Stomach (tissue), 8 donors: ENCODE measurements at regions not wholly inside any gene's neighbourhood (a gene's known extent, or its start where the extent isn't known, plus 50 kb on each side); places are given as distances from the start of the nearest gene placed in this dataset.

Source experiments
- DNase-seq, 2 donors: peaks; one replicate each; pipeline versions ENCODE4 v3.0.0 to v3.0.0-alpha.2; 2013 to 2019
- H3K27ac ChIP-seq, 5 donors: fragments of 200-600 bp in 4 of 5; sonication (generic) in 4 of 5; one replicate each; pipeline ENCODE4 v1.5.1; 2013 to 2019; ENCODE audit warnings: mild to moderate bottlenecking in 1 of 5, moderate library complexity in 1 of 5
- H3K27me3 ChIP-seq, 3 donors: fragments of 200-600 bp; sonication (generic); one replicate each; pipeline ENCODE4 v1.5.1; 2017 to 2019; ENCODE audit warnings: mixed run types in 1 of 3
- H3K36me3 ChIP-seq, 4 donors: fragments of 200-600 bp; sonication (generic); 1 replicate in 3 of 4; 2 replicates in 1 of 4; pipeline ENCODE4 v1.5.1; 2016 to 2019
- H3K4me1 ChIP-seq, 4 donors: fragments of 200-600 bp; sonication (generic); one replicate each; pipeline ENCODE4 v1.5.1; 2016 to 2019
- H3K4me3 ChIP-seq, 4 donors: fragments of 200-600 bp; sonication (generic) in 3 of 4; one replicate each; pipeline ENCODE4 v1.5.1; 2016 to 2019; ENCODE audit warnings: mild to moderate bottlenecking in 1 of 4
- H3K9me3 ChIP-seq, 4 donors: fragments of 200-600 bp; sonication (generic); one replicate each; pipeline ENCODE4 v1.5.1; 2016 to 2019
- CTCF ChIP-seq, 7 experiments: fragments of 450-650 bp in 4 of 7; fragments of 200-600 bp in 3 of 7; sonication (generic) in 3 of 7; IDR thresholded peaks; one replicate each; pipeline ENCODE4 v1.5.1; 2016 to 2019; ENCODE audit warnings: antibody characterized with exemption in 7 of 7, control low read depth in 2 of 7, mild to moderate bottlenecking in 1 of 7
- EP300 ChIP-seq: sonication (generic); formaldehyde crosslinking; IDR thresholded peaks from one replicate; pipeline ENCODE4 v1.6.1; 2017; ENCODE audit warnings: antibody characterized with exemption
- POLR2A ChIP-seq, 4 donors: fragments of 450-650 bp; IDR thresholded peaks; one replicate each; pipeline ENCODE4 v1.6.1; 2016; ENCODE audit warnings: antibody characterized with exemption in 4 of 4, control low read depth in 2 of 4, mild to moderate bottlenecking in 1 of 4, moderate library complexity in 1 of 4
- POLR2AphosphoS5 ChIP-seq, 3 donors: sonication (generic); formaldehyde crosslinking; IDR thresholded peaks; one replicate each; pipeline ENCODE4 v1.6.1; 2016; ENCODE audit warnings: antibody characterized with exemption in 3 of 3
- WGBS, 5 donors: extraction: QIAGEN DNeasy Blood & Tissue Kit in 3 of 5; methylation state at CpG; one replicate each; pipeline versions ENCODE4 v1.1.5 to v1.1.7; 2013 to 2018; 5-methylcytosine and 5-hydroxymethylcytosine counted together
- intact Hi-C: fragments of 100-400 bp; cut with DNase I; formaldehyde crosslinking; loops from one replicate; pipeline ENCODE4 v1.15.1; 2023; ENCODE audit warnings: low total_unique reads
- donor health status: healthy with polysubstance abuse.
- donor health status: Bipolar disorder and iron deficiency.
- donor health status: healthy.

- intact Hi-C loops, result no loop called here
- Histone ChIP-seq H3K36me3 (no peaks in the 10 kb centered on the region), H3K4me3 (no peak overlapping the region), H3K4me1 (no peaks in the 10 kb centered on the region), H3K9me3 (no peaks in the 10 kb centered on the region), H3K27me3 (no peaks in the 10 kb centered on the region), H3K27ac (no peak overlapping the region)
- peak in 1 of 2 donors; percentile 7 for DNase-seq
- no peak for TF ChIP-seq CTCF (IDR thresholded peaks at IDR 0.05)
- TF ChIP-seq POLR2A (IDR thresholded peaks at IDR 0.05), result no peak
- no peak for TF ChIP-seq POLR2AphosphoS5 (IDR thresholded peaks at IDR 0.05)
- 59 to 72% (median 65%) methylated on average over 2 of the region's 2 CpGs for WGBS, 5 donors
Measured at GRCh38 chr18:41850781-41851180, 104.3 kb upstream of the PIK3C3 start.

GRCh38 chr18:41849632-41850031 lies 105.4 kb upstream of the PIK3C3 start:
- Histone ChIP-seq H3K36me3 (no peaks in the 10 kb centered on the region), H3K4me3 (no peak overlapping the region), H3K27me3 (no peaks in the 10 kb centered on the region), H3K27ac (no peak overlapping the region), H3K4me1 (no peaks in the 10 kb centered on the region), H3K9me3 (no peaks in the 10 kb centered on the region)
- no peak for TF ChIP-seq CTCF (IDR thresholded peaks at IDR 0.05)
- no peak for TF ChIP-seq POLR2A (IDR thresholded peaks at IDR 0.05)
- TF ChIP-seq EP300, result no peak
- TF ChIP-seq POLR2AphosphoS5 (IDR thresholded peaks at IDR 0.05), result no peak
- peak in 1 of 2 donors; percentile 4 for DNase-seq
- intact Hi-C loops, result no loop called here
- 21 to 48% (median 34%) methylated on average over 3 of the region's 3 CpGs for WGBS, 5 donors

GRCh38 chr18:41845563-41845962 lies 109.5 kb upstream of the PIK3C3 start:
- H3K9me3 ChIP-seq, result no peaks in the 10 kb centered on the region
- intact Hi-C loops, result no loop called here
- H3K36me3 ChIP-seq, result no peaks in the 10 kb centered on the region
- TF ChIP-seq CTCF (IDR thresholded peaks at IDR 0.05) (no peak), POLR2A (IDR thresholded peaks at IDR 0.05) (no peak), EP300 (no peak), POLR2AphosphoS5 (IDR thresholded peaks at IDR 0.05) (no peak)
- no peaks in the 10 kb centered on the region for H3K4me1 ChIP-seq
- H3K4me3 ChIP-seq, result no peak overlapping the region
- DNase-seq, result no peak
- H3K27me3 ChIP-seq, result no peaks in the 10 kb centered on the region
- WGBS, 5 donors, result 67 to 86% (median 79%) methylated on average over 4 of the region's 4 CpGs
- no peak overlapping the region for H3K27ac ChIP-seq

GRCh38 chr18:41842886-41843285 lies 112.1 kb upstream of the PIK3C3 start:
- no peaks in the 10 kb centered on the region for H3K9me3 ChIP-seq
- no peaks in the 10 kb centered on the region for H3K36me3 ChIP-seq
- no peaks in the 10 kb centered on the region for H3K4me1 ChIP-seq
- intact Hi-C loops, result no loop called here
- no peaks in the 10 kb centered on the region for H3K27me3 ChIP-seq
- H3K27ac ChIP-seq, result no peak overlapping the region
- TF ChIP-seq CTCF (IDR thresholded peaks at IDR 0.05), result no peak
- TF ChIP-seq POLR2A (IDR thresholded peaks at IDR 0.05), result no peak
- no peak for TF ChIP-seq EP300
- TF ChIP-seq POLR2AphosphoS5 (IDR thresholded peaks at IDR 0.05), result no peak
- no peak for DNase-seq
- H3K4me3 ChIP-seq, result no peak overlapping the region
- 67 to 79% (median 72%) methylated on average over 3 of the region's 3 CpGs for WGBS, 5 donors
